Umbilical cord (tissue), 1 donor: ENCODE measurements at regions not wholly inside any gene's neighbourhood (a gene's known extent, or its start where the extent isn't known, plus 50 kb on each side); places are given as distances from the start of the nearest gene placed in this dataset.

ENCODE experiments used
- DNase-seq: peaks from one replicate; pipeline ENCODE4 v3.0.0-alpha.2; 2015; ENCODE audit warnings: low spot score

- DNase-seq, result no peak
Observed at GRCh38 chr5:167987490-167988280, 303.8 kb upstream of the WWC1 start.

GRCh38 chr5:167992868-167993267 lies 298.6 kb upstream of the WWC1 start:
- DNase-seq, result no peak

GRCh38 chr5:167993771-167994170 lies 297.7 kb upstream of the WWC1 start:
- DNase-seq, result peak; percentile 38

GRCh38 chr5:167995844-167996425 lies 295.5 kb upstream of the WWC1 start:
- no peak for DNase-seq

GRCh38 chr5:167998148-167998767 lies 293.2 kb upstream of the WWC1 start:
- no peak for DNase-seq

GRCh38 chr5:167999182-167999581 lies 292.3 kb upstream of the WWC1 start:
- no peak for DNase-seq

GRCh38 chr5:168001318-168001717 lies 290.1 kb upstream of the WWC1 start:
- DNase-seq, result no peak

GRCh38 chr5:168002116-168002515 lies 289.3 kb upstream of the WWC1 start:
- no peak for DNase-seq

- DNase-seq, result no peak
Observed at GRCh38 chr5:168005093-168005492, 286.4 kb upstream of the WWC1 start.

- peak; percentile 57 for DNase-seq
Observed at GRCh38 chr5:168005936-168006335, 285.5 kb upstream of the WWC1 start.

GRCh38 chr5:168006456-168007130 lies 284.9 kb upstream of the WWC1 start:
- peak; percentile 83 for DNase-seq

- no peak for DNase-seq
Observed at GRCh38 chr5:168007286-168007685, 284.2 kb upstream of the WWC1 start.

GRCh38 chr5:168008555-168008954 lies 282.9 kb upstream of the WWC1 start:
- DNase-seq, result no peak

- no peak for DNase-seq
Observed at GRCh38 chr5:168011096-168011495, 280.3 kb upstream of the WWC1 start.

- no peak for DNase-seq
Observed at GRCh38 chr5:168012006-168012405, 279.4 kb upstream of the WWC1 start.

GRCh38 chr5:168013546-168013945 lies 277.9 kb upstream of the WWC1 start:
- DNase-seq, result no peak

- DNase-seq, result no peak
Observed at GRCh38 chr5:168014433-168015123, 276.9 kb upstream of the WWC1 start.

GRCh38 chr5:168015506-168015905 lies 275.9 kb upstream of the WWC1 start:
- peak; percentile 61 for DNase-seq

- DNase-seq, result no peak
Observed at GRCh38 chr5:168017313-168017712, 274.1 kb upstream of the WWC1 start.

- DNase-seq, result no peak
Observed at GRCh38 chr5:168019143-168019542, 272.3 kb upstream of the WWC1 start.

- no peak for DNase-seq
Observed at GRCh38 chr5:168020542-168021294, 270.7 kb upstream of the WWC1 start.
